GM19452 (cell line): ENCODE measurements at regions not wholly inside any gene's neighbourhood (a gene's known extent, or its start where the extent isn't known, plus 50 kb on each side); places are given as distances from the start of the nearest gene placed in this dataset.
"Not testable (repeated sequence)": the region's sequence is repeated elsewhere in the genome, so short reads cannot be mapped to it uniquely, and the experiment has no call there.

ENCODE experiments used
- ATAC-seq: cut with Tn5 transposase; IDR thresholded peaks from one replicate; pipeline ENCODE4 v1.9.1; 2021; ENCODE audit not compliant: unreplicated experiment

DNA sequence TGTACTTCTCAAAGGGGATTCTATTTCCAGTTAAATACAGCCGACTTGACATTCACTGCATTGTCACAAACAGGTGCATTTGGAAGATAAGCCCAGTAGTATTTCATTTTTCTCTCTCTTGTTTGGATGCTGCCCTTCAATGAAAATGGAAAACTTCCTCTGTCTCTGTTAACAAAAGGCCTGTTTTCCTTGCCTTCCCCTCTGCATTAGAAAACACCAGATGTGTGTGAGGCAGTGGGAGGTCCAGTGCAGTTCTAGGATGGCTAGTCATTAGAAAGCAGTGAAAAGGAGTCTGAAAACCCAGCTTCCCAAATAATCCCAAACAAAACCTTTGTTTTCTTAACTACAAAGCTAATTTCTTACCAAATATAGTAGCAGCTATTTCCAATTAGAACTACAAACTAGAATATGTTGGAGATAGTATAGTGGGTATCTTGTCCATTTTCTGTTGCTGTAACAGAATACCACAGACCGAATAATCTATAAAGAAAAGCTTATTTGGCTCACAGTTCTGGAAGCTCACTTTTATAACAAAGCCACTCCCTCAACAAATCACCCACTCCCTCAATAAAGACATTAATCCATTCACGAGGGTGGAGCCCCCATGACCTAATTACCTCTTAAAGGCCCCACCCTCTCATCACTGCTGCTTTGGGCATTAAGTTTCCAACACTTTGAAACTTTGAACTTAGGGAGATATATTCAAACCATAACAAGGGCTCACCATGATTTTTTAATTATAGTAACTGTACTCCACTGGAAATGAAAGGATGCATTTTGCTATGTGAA lies 452.1 kb upstream of the RPS6KA3 start:
- no peak for ATAC-seq

DNA sequence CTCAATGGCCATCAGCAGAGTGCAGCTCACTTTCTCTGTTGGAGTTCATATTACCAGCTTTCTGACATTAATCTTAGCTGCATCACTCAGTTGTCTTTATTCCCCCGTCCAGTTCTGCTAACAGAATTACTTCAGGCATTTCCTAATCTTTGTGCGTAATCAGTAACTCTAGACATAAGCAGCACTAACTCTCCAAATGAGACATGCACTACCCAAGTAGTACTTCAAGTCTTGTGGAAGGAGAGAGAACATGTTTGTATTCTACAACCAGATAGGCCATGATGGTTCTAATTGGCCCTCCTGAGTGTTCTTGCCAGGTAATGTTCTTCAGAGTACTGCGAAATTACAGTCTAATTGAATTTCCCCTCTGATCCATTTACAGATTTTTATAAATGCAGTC lies 448.5 kb upstream of the RPS6KA3 start:
- no peak for ATAC-seq

GRCh38 chrX:20712811-20713210 lies 446.1 kb upstream of the RPS6KA3 start:
- no peak for ATAC-seq

- no peak for ATAC-seq
Measured at GRCh38 chrX:20711366-20711765, 444.7 kb upstream of the RPS6KA3 start.

DNA sequence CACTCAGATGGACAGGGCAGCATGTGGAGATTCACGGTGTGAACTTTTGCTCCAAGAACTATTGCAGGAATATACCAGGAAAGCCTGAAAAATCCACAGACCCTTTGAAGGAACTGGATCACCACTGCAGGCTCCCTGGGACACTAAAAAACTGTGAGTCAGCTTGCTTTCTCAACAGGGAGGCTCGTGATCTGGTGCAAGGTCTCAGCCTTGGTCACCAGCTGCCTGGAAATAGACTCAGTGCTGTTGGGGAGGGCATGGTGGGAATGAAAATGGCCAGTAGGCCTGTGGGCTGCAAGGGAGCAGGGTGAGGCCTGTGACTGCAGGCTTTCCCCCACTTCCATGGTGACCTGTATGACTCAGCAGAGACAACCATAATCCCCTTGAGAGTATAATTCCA lies 426.4 kb upstream of the RPS6KA3 start:
- ATAC-seq: no peak

GRCh38 chrX:20686256-20686655 lies 419.5 kb upstream of the RPS6KA3 start:
- no peak for ATAC-seq

- ATAC-seq: no peak
Measured at GRCh38 chrX:20685652-20686051, 418.9 kb upstream of the RPS6KA3 start.

GRCh38 chrX:20681683-20682082 lies 415.0 kb upstream of the RPS6KA3 start:
- no peak for ATAC-seq

- no peak for ATAC-seq
Measured at GRCh38 chrX:20680998-20681397, 414.3 kb upstream of the RPS6KA3 start.

- no peak for ATAC-seq
Measured at GRCh38 chrX:20672476-20672875, 405.8 kb upstream of the RPS6KA3 start.

GRCh38 chrX:20671746-20672145 lies 405.0 kb upstream of the RPS6KA3 start:
- ATAC-seq: not testable (repeated sequence)

- no peak for ATAC-seq
Measured at GRCh38 chrX:20670611-20671010, 403.9 kb upstream of the RPS6KA3 start.

- ATAC-seq: no peak
Measured at GRCh38 chrX:20668550-20668949, 401.8 kb upstream of the RPS6KA3 start.

DNA sequence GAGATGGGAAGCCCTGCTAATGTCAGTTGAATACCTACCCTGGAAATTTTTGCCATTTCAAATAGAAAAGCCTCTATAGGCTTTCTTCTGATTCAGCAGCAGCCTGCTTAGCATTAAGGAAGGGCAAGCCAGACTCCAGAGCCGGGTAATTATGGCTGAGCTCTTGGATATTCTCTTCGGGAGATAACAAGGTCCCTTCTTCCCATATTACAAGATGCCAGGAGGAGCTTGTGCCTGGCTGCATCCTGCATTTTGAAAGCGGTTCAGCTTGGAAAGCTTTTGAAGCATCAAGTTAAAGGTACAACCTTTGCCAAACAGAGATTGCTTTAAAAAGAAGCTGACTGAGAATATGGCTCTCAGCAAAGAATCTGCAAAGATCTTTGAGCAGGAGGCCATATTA lies 399.6 kb upstream of the RPS6KA3 start:
- no peak for ATAC-seq

DNA sequence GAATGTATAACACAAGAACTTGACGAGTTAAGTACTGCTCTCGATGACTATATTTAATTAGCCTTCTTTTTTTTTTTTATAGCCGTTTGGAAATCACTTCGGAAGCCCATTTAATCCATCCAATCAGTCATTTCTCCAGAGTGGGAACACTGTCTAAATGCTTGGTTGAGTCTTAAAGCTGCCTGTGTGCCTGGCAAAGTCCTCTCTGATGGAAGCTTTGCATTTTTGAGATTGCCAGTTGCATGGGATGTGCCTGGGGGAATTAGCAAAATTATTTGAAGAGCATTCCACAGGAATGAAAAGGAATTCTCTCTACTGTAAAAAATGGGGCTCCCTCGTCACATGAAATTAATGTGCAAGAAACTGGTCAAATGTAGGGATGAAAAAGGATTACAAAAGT lies 398.8 kb upstream of the RPS6KA3 start:
- no peak for ATAC-seq

- no peak for ATAC-seq
Measured at GRCh38 chrX:20664774-20665173, 398.1 kb upstream of the RPS6KA3 start.

DNA sequence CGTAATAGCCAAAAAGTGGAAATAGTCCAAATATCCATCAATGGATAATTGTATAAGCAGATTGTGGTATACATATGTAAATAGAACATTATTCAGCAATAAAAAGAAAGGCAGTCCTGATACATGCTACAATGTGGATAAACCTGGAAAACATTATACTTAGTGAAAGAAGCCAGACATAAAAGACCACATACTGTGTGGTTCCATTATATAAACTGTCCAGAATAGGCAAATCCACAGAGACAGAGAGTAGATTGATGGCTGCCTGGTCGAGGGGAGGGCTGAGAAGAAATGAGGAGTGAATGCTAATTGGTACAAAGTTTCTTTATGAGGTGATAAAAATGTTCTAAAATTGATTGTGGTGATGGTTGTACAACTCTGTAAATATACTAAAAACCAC lies 397.4 kb upstream of the RPS6KA3 start:
- no peak for ATAC-seq

- ATAC-seq: no peak
Measured at GRCh38 chrX:20663336-20663735, 396.6 kb upstream of the RPS6KA3 start.

DNA sequence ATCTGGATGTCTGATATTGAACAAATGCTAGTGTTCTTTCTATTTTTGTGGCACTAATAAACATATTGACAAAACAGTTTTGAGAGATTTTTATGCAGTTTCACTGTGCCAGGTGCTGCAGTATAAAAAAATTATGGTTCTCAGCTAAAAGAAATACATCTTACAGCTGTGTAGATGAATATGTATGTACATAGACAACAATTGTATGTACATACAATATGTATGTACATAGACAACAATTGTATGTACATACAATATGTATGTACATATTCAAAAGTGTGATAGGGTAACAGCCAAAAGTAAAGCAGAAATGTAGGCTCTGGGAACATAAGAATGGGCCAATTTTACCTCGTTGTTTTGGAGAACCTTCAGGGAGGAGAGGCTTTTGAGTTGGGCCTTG lies 390.0 kb upstream of the RPS6KA3 start:
- ATAC-seq: no peak

DNA sequence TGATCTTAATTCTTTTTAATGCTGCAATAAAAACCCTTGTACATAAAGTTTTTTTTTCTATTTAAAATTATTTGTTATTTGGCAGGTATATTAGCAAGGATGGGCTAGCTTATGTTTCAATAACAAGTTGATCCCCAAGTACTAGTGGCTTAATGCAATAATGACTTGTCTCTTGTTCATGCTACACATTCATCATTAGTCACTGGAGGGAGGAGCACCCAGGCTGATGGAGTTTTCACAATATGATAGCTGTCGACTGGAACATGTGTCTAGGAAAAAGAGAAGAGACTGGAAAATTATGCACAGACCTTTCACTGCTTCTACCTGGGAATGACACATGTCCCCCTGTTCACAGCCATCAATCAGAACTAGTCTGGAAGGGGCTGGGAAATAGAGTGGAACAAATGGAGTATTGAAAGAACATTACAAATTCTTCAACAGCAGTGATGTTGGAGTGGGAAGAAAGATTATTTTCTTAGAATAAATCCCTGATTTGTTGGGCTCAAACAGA lies 387.9 kb upstream of the RPS6KA3 start:
- ATAC-seq: no peak

DNA sequence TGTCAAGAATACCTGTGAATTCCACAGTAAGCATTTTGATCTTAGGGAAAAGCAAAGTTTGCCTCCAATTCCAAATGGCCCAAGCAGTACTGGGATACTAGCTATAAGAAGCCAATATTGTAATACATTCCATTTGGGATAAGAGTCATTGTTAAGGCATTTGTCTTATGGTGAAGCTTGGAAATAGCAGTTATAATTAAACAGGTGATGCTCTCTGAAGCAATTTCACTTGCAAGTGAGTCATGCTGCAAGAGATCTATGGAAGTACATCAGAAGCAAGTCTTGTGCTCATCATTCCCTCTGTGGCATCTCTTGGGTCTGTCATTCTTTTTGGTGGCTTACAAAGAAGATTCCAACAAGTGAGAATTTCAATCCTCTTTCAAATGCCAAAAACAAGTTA lies 386.4 kb upstream of the RPS6KA3 start:
- ATAC-seq: no peak

- no peak for ATAC-seq
Measured at GRCh38 chrX:20641954-20642353, 375.2 kb upstream of the RPS6KA3 start.

DNA sequence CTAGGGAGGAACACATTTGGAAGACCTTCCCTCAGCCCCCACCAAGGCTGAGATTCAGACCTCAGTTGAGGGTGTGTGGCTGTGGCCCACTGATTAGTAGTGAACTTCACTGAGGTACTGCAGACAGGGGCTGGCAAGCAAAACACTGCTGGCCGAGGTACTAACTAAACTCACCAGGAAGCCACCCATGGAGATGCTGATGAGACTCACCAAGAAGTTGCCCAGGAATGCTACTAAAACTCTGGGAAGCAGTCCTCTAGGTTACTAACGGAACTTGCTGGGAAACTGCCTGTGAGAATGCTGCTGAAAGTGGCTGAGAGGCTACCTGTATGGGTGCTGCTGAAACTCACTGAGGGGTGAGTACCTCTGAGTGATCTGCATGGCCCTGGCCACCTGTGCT lies 372.4 kb upstream of the RPS6KA3 start:
- ATAC-seq: no peak
